Activated CD8-positive, alpha-beta memory T cell treated with anti-CD3 and anti-CD28 coated beads for 36 hours (primary cell): ENCODE measurements at regions not wholly inside any gene's neighbourhood (a gene's known extent, or its start where the extent isn't known, plus 50 kb on each side); places are given as distances from the start of the nearest gene placed in this dataset.
"Not testable (repeated sequence)": the region's sequence is repeated elsewhere in the genome, so short reads cannot be mapped to it uniquely, and the experiment has no call there.

Experiments used
- CTCF ChIA-PET: fragments of 350-600 bp; sonication (Branson Sonifier 250); formaldehyde crosslinking; loops from one replicate; lab custom pipeline; 2021; ENCODE audit warnings: antibody characterized with exemption; lab: Charles Lee
- POLR2A ChIA-PET: fragments of 350-600 bp; sonication (Branson Sonifier 250); formaldehyde crosslinking; loops from one replicate; lab custom pipeline; 2021; ENCODE audit warnings: antibody characterized with exemption; lab: Charles Lee

GRCh38 chr9:105087910-105088898, 156.2 kb upstream of the SLC44A1 start:
- CTCF ChIA-PET: no interaction called here
- POLR2A ChIA-PET: no interaction called here

GRCh38 chr9:105089874-105090273, 154.6 kb upstream of the SLC44A1 start:
- POLR2A ChIA-PET: no interaction called here
- CTCF ChIA-PET: no interaction called here

DNA sequence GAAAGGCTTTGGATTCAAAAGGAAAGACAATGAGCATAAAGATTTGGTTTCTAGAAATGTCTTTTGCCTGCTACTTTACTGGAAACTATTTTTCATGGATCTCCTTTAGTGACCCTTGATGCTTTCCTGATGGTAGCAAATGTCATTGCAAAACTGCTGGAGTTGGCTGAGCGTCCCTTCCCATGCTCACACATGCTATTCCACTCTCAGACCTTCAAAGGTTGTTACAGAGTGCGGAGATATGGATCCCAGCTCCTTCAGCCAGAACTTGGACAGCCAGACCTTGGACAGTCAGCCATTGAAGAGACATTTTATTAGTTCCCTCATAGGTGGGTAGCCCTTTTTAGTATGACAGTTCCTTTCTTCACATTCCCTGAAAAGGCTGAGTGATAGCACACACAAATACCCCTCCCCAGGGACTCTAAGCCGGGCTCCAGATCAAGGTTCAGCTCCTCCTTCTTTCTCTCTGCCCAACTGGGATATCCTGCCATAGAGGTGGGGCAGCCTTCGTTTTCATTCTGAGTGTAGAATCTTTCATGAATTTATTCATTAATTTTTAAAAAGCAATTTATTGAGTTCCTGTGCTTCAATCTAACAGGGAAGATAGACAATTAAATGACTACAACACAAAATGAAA, 153.3 kb upstream of the SLC44A1 start:
- POLR2A ChIA-PET: no interaction called here
- CTCF ChIA-PET: no interaction called here

DNA sequence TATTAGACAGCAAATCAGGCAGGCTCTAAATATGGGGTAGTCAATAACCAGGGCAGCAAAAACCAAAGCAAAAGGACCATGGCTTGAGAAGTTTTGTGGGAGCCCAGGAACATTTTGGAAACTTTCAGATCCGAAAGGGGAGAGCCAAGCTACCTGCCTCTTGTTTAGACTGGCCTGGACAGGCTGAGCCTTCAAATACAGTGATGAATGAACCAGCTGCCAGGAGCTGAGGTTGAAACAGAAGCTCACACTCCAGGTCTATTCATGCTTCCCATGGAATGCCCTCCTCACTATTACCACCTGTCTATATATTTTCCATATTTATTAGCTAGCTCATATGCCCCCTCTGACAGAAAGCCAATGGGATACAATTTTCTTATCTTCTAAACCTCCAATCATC, 150.8 kb upstream of the SLC44A1 start:
- ChIA-PET CTCF (no interaction called here), POLR2A (no interaction called here)

GRCh38 chr9:105098370-105098769, 146.1 kb upstream of the SLC44A1 start:
- ChIA-PET CTCF (no interaction called here), POLR2A (no interaction called here)

GRCh38 chr9:105103776-105104175, 140.7 kb upstream of the SLC44A1 start:
- ChIA-PET CTCF (no interaction called here), POLR2A (no interaction called here)

GRCh38 chr9:105114318-105114717, 130.1 kb upstream of the SLC44A1 start:
- ChIA-PET POLR2A (interaction anchor here (0.8 to 0.9 kb wide), 2 partner anchors 61 to 188 kb away, joined by 3 to 4 read pairs; no protein-coding TSS in a partner anchor), CTCF (no interaction called here)

DNA sequence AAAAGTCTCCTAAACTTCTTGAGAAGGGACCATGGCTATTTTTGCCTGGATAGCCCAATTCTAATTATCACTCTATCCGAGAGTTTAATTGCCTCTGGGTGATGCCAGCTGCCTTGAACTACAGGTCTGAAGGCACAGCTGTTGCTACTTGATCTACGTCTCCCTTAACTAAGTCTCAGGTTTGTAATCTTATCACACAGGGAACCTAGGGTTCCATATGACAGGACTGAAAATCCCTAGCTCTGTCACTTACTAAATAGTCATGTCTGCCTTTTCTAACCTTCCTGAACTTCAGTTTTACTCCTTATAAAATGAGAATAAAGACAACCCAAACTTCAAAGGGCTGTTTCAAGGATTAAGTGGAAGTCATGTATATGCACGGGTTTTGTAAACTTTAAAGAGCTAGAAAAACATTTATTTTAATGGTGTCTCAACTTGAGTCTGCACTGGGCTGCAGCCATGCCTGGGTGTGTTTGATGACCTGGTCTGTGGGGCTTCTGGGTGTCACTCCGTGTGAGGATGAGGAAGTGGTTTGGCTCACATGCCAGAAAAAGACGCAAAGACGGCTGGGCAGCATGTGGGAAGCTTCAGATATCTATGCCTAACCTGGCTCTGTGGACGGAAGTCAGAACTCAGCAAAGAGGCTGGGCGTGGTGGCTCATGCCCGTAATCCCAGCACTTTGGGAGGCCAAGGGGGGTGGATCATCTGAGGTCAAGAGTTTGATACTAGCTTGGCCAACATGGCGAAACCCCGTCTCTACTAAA, 129.3 kb upstream of the SLC44A1 start:
- ChIA-PET POLR2A (interaction anchor here (0.5 to 0.9 kb wide), 3 partner anchors 62 to 189 kb away, joined by 3 to 4 read pairs (median 3); no protein-coding TSS in a partner anchor), CTCF (interaction anchor here (0.6 to 1.2 kb wide), 2 partner anchors 129 to 747 kb away, joined by 3 read pairs; no protein-coding TSS in a partner anchor)

DNA sequence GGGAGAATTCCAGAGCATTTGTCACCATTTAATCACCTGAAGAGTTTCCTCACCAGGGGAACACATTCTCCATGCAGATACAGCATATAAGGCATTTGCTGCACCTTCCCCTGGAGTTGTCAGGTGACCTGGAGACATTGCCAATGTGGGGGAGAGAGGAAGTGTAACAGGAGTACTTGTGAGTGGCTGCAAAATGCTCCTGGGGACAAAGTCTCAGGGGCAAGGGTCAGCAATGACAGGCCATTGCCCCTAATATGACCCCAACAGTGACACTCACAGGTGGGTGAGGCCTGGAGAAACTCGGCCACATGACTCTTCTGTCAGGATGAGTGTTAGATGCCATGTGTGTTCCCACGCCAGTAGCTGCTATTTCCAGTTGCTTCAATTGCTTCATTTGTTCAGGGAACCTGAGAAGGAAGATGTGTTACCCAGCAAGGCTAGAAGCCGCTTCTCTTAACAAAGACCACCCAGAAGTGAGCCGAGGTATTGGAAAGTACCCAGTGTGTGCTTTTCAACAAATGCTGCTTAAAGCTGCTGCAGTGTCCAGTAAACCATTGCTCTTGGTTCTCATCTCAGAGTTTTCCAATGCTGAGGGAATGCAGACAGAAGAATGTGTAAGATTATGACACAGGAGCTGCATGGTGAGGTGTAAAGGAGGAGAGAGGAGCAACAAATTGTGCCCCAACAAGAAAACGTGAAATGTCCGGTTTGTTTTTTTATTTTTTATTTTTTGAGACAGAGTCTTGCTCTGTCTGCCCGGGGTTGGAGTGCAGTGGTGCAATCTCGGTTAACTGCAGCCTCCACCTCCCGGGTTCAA, 128.2 kb upstream of the SLC44A1 start:
- CTCF ChIA-PET: no interaction called here
- POLR2A ChIA-PET: no interaction called here

GRCh38 chr9:105117234-105117633, 127.2 kb upstream of the SLC44A1 start:
- CTCF ChIA-PET: no interaction called here

GRCh38 chr9:105118636-105119035, 125.8 kb upstream of the SLC44A1 start:
- POLR2A ChIA-PET: no interaction called here

More at GRCh38 chr9:105117234-105117633, 127.2 kb upstream of the SLC44A1 start:
- POLR2A ChIA-PET: no interaction called here

GRCh38 chr9:105119156-105119555, 125.3 kb upstream of the SLC44A1 start:
- CTCF ChIA-PET: interaction anchor here (0.7 kb wide), 1 partner anchor 339 kb away, joined by 3 read pairs; no protein-coding TSS in a partner anchor
- POLR2A ChIA-PET: no interaction called here

More at GRCh38 chr9:105118636-105119035, 125.8 kb upstream of the SLC44A1 start:
- CTCF ChIA-PET: no interaction called here

DNA sequence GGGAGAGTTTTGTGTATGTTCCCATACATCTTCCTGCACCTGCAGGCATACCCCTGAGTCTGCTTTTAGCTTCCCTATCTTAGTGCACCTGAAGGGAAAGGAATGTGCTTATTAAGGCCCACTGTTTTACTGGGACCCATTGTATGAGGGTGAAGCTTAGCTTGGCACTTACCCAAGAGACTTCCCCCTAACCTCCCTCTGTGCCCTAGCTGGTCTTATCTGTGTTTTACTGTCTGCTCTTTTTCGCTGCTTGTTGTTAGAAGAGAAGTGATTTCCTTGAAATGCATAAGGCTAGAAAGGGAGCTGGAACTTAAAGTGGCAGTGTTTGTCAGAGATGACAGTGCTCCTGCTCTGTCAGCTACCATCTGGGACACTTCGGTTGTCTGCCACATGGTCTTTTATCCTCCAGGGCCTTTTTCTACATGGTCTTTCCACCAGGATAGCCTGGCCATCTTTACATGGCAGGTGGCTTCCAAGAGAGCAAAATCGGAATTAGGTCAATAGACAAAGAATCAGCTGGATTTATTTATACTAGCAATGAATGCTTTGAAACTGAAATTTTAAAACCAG, 122.5 kb upstream of the SLC44A1 start:
- ChIA-PET POLR2A (interaction anchor here (1.0 kb wide), 1 partner anchor 17 kb away, joined by 4 read pairs; no protein-coding TSS in a partner anchor), CTCF (interaction anchor here (1.5 kb wide), 1 partner anchor 13 kb away, joined by 3 read pairs; no protein-coding TSS in a partner anchor)

DNA sequence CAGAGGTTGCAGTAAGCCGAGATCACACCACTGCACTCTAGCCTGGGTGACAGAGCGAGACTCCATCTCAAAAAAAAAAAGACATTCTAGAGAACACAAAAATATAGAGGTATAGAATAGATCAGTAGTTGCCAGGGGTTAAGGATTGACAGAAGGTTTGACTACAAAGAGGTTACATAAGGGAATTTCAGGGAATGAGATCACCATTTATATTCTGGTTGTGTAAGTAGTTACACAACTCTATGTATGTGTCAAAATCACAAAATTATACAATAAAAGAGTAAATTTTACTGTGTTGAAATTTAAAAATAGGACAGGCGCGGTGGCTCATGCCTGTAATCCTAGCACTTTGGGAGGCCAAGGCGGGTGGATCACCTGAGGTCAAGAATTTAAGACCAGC, 119.9 kb upstream of the SLC44A1 start:
- CTCF ChIA-PET: not testable (repeated sequence)

DNA sequence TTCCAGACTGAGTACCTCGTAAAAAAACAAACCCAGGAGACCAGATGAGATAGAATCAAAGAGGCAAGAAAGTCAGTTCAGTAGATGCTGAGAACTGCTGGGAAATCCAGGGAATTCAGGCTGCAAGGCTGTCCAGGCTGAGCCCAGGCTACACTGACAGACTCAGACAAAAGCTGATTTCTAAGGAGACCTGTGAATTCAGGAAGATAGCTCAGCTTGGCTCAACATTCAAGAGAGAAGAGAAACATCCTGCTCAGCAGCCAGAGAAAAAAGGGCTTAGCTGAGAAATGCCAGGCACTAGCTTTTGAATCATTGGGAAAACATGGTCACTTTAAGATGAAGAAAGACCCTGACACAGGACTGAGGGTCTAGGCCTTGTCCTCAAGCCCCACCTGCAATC, 118.2 kb upstream of the SLC44A1 start:
- POLR2A ChIA-PET: interaction anchor here (0.6 kb wide), 1 partner anchor 95 kb away, joined by 20 read pairs; no protein-coding TSS in a partner anchor
- CTCF ChIA-PET: no interaction called here

More for the DNA sequence above, 119.9 kb upstream of the SLC44A1 start:
- POLR2A ChIA-PET: not testable (repeated sequence)

DNA sequence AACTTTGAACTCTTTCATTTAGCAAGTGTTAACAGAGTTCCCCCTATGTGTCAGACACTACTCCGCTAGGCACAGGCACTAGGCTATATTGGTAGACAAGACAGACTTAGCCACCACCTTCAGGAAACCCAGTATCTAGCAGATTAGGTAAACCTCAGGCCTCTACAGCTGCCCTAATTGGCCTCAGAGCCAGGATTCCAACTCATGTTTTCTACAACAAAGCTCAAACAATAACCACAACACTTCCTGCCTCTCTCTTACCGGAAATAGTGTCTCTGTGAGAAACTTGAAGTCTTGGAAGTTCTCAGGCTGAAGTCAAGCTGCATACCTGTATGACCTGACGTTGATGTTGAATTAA, 116.6 kb upstream of the SLC44A1 start:
- POLR2A ChIA-PET: no interaction called here
- CTCF ChIA-PET: interaction anchor here (0.6 kb wide), 1 partner anchor 545 kb away, joined by 3 read pairs; no protein-coding TSS in a partner anchor

DNA sequence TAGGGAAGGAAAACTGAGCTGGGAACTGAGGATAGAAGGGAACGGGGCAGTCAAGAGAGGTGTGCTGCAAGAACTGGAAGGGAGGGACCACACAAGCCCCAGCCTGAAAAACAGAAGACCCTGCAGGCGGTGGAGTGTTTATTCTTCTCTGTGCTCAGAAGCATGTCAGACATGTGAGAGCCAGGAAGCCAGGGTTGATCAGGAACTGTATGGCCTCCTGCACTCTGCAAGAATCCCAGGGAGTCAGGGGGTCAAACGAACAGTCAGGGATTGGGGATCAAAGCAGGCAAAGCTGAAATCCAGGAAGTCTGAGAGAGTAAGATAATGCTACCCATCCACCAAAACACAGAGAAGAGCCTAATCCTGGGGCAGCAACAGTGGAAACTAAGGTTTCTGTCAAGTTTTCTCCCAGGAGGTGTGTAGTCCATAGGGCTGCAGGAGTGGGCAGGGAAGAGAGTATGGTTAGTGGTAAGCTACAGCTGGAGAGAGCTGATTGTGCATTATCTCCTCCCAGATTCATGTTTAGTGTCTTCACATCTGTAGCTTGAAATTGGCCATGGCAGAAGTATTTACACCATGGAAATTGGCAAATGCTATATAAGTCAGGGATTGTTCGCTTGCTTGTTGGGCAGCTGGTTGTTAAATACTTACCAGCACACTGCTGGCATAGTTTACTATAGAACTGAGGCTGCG, 115.4 kb upstream of the SLC44A1 start:
- ChIA-PET CTCF (no interaction called here), POLR2A (no interaction called here)

DNA sequence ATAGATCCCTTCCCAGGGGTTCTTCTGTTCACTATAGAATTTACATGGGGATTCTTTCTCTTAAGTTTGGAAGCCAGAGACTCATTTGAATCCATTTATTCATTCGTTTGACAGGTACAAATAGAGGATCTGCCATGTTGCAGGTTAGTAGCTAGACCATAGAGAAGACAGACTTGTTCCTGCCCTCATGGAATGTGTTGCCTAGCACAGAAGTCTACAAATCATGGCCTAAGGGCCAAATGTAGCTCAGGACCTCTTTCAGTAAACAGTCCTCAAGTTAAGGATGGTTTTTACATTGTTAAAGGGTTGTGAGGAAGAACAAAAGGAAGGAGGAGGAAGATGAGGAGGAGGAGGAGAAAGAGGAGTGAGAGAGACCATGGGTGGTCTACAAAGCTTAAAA, 114.7 kb upstream of the SLC44A1 start:
- CTCF ChIA-PET: no interaction called here
- POLR2A ChIA-PET: no interaction called here
